ENCODE measurements at regions not wholly inside any gene's neighbourhood (a gene's known extent, or its start where the extent isn't known, plus 50 kb on each side); places are given as distances from the start of the nearest gene placed in this dataset.

- ATAC-seq (replicated peaks in 1 of 4), result no peak
- ChIA-PET CTCF (no interaction called here), POLR2A (no interaction called here)
- no peaks in the 10 kb centered on the region for H3K36me3 Mint-ChIP-seq
- H3K27me3 Mint-ChIP-seq, result no peaks in the 10 kb centered on the region
- H3K36me3 ChIP-seq (ENCODE audit: control insufficient read depth in 2 of 2, extremely low read depth in 1 of 2, insufficient read depth in 1 of 2, low read length in 1 of 2), result no peaks in the 10 kb centered on the region
- H3K4me3 ChIP-seq (ENCODE audit: control insufficient read depth in 1 of 2, extremely low read depth in 1 of 2, low read length in 1 of 2), result no peak overlapping the region
- WGBS (ENCODE audit: insufficient coverage), result 80% methylated on average over 1 of the region's 3 CpGs
- no peaks in the 10 kb centered on the region for H3K9me3 ChIP-seq
- no peaks in the 10 kb centered on the region for H3K4me1 ChIP-seq (ENCODE audit: control insufficient read depth in 1 of 2, extremely low read depth in 1 of 2, insufficient read depth in 2 of 2, low read length in 2 of 2)
- no peak overlapping the region for H3K27ac ChIP-seq (ENCODE audit: low read length)
- peaks cover 8 to 17% (median 8%) of the 10 kb centered on the region in 3 donors for H3K9me3 Mint-ChIP-seq
- no peaks in the 10 kb centered on the region for H3K27me3 ChIP-seq (replicated peaks in 1 of 2; ENCODE audit: control insufficient read depth in 2 of 2, extremely low read depth in 1 of 2, insufficient read depth in 2 of 2, low read length in 1 of 2)
- no peaks in the 10 kb centered on the region for H3K4me1 Mint-ChIP-seq
- H3K4me3 Mint-ChIP-seq, result no peak overlapping the region
- DNase-seq, result no peak
- no peak overlapping the region for H3K27ac Mint-ChIP-seq
Observed at GRCh38 chr5:17732351-17732923, 98.2 kb downstream of the TAF11L14 start.

- H3K4me1 ChIP-seq (ENCODE audit: control insufficient read depth in 1 of 2, extremely low read depth in 1 of 2, insufficient read depth in 2 of 2, low read length in 2 of 2), result no peaks in the 10 kb centered on the region
- no peak for ATAC-seq (replicated peaks in 1 of 4)
- ChIA-PET CTCF (no interaction called here), POLR2A (no interaction called here)
- no peaks in the 10 kb centered on the region for H3K27me3 ChIP-seq (replicated peaks in 1 of 2; ENCODE audit: control insufficient read depth in 2 of 2, extremely low read depth in 1 of 2, insufficient read depth in 2 of 2, low read length in 1 of 2)
- no peaks in the 10 kb centered on the region for H3K36me3 ChIP-seq (ENCODE audit: control insufficient read depth in 2 of 2, extremely low read depth in 1 of 2, insufficient read depth in 1 of 2, low read length in 1 of 2)
- no peak overlapping the region for H3K27ac Mint-ChIP-seq
- no peaks in the 10 kb centered on the region for H3K27me3 Mint-ChIP-seq
- no peaks in the 10 kb centered on the region for H3K4me1 Mint-ChIP-seq
- H3K9me3 Mint-ChIP-seq, result peaks cover 11 to 20% (median 11%) of the 10 kb centered on the region in 3 donors
- no peaks in the 10 kb centered on the region for H3K9me3 ChIP-seq
- WGBS (ENCODE audit: insufficient coverage), result no CpG with 5 or more reads among the region's 2 CpGs
- no peak overlapping the region for H3K4me3 Mint-ChIP-seq
- H3K27ac ChIP-seq (ENCODE audit: low read length), result no peak overlapping the region
- H3K36me3 Mint-ChIP-seq, result no peaks in the 10 kb centered on the region
- DNase-seq, result no peak
- H3K4me3 ChIP-seq (ENCODE audit: control insufficient read depth in 1 of 2, extremely low read depth in 1 of 2, low read length in 1 of 2), result no peak overlapping the region
Observed at GRCh38 chr5:17734011-17734410, 99.8 kb downstream of the TAF11L14 start.

GRCh38 chr5:17735761-17736160 is 101.5 kb downstream of the TAF11L14 start:
- no peaks in the 10 kb centered on the region for H3K4me1 Mint-ChIP-seq
- H3K4me1 ChIP-seq (ENCODE audit: control insufficient read depth in 1 of 2, extremely low read depth in 1 of 2, insufficient read depth in 2 of 2, low read length in 2 of 2), result no peaks in the 10 kb centered on the region
- H3K36me3 ChIP-seq (ENCODE audit: control insufficient read depth in 2 of 2, extremely low read depth in 1 of 2, insufficient read depth in 1 of 2, low read length in 1 of 2), result no peaks in the 10 kb centered on the region
- H3K27ac Mint-ChIP-seq, result no peak overlapping the region
- POLR2A ChIA-PET, result no interaction called here
- 76% methylated on average over 4 of the region's 4 CpGs for whole genome bisulfite sequencing (ENCODE audit: insufficient coverage)
- H3K9me3 Mint-ChIP-seq, result peaks cover 8 to 18% (median 8%) of the 10 kb centered on the region in 3 donors
- H3K4me3 Mint-ChIP-seq, result no peak overlapping the region
- H3K4me3 ChIP-seq (ENCODE audit: control insufficient read depth in 1 of 2, extremely low read depth in 1 of 2, low read length in 1 of 2), result no peak overlapping the region
- ATAC-seq (replicated peaks in 1 of 4), result no peak
- H3K9me3 ChIP-seq, result no peaks in the 10 kb centered on the region
- CTCF ChIA-PET, result no interaction called here
- no peaks in the 10 kb centered on the region for H3K27me3 Mint-ChIP-seq
- H3K27me3 ChIP-seq (replicated peaks in 1 of 2; ENCODE audit: control insufficient read depth in 2 of 2, extremely low read depth in 1 of 2, insufficient read depth in 2 of 2, low read length in 1 of 2), result no peaks in the 10 kb centered on the region
- no peak for DNase-seq
- H3K36me3 Mint-ChIP-seq, result no peaks in the 10 kb centered on the region
- H3K27ac ChIP-seq (ENCODE audit: low read length), result no peak overlapping the region

- H3K4me1 Mint-ChIP-seq, result no peaks in the 10 kb centered on the region
- no peak for ATAC-seq (replicated peaks in 1 of 4)
- Histone ChIP-seq H3K27ac (ENCODE audit: low read length) (no peak overlapping the region), H3K27me3 (replicated peaks in 1 of 2; ENCODE audit: control insufficient read depth in 2 of 2, extremely low read depth in 1 of 2, insufficient read depth in 2 of 2, low read length in 1 of 2) (no peaks in the 10 kb centered on the region), H3K4me3 (ENCODE audit: control insufficient read depth in 1 of 2, extremely low read depth in 1 of 2, low read length in 1 of 2) (no peak overlapping the region), H3K9me3 (no peaks in the 10 kb centered on the region), H3K4me1 (ENCODE audit: control insufficient read depth in 1 of 2, extremely low read depth in 1 of 2, insufficient read depth in 2 of 2, low read length in 2 of 2) (no peaks in the 10 kb centered on the region), H3K36me3 (ENCODE audit: control insufficient read depth in 2 of 2, extremely low read depth in 1 of 2, insufficient read depth in 1 of 2, low read length in 1 of 2) (no peaks in the 10 kb centered on the region)
- H3K9me3 Mint-ChIP-seq, result peaks cover 8 to 21% (median 11%) of the 10 kb centered on the region in 3 donors
- POLR2A ChIA-PET, result no interaction called here
- CTCF ChIA-PET, result interaction anchor here in 1 of 2 donors (0.8 kb wide), 1 partner anchor 163 kb away, joined by 3 read pairs; no protein-coding TSS in a partner anchor
- H3K27ac Mint-ChIP-seq, result no peak overlapping the region
- no peak overlapping the region for H3K4me3 Mint-ChIP-seq
- WGBS (ENCODE audit: insufficient coverage), result no CpG with 5 or more reads among the region's 2 CpGs
- no peaks in the 10 kb centered on the region for H3K36me3 Mint-ChIP-seq
- H3K27me3 Mint-ChIP-seq, result no peaks in the 10 kb centered on the region
- DNase-seq, result no peak
Observed at GRCh38 chr5:17737092-17737491, 102.8 kb downstream of the TAF11L14 start.

- no peaks in the 10 kb centered on the region for H3K9me3 ChIP-seq
- Mint-ChIP-seq H3K27ac (no peak overlapping the region), H3K4me1 (no peaks in the 10 kb centered on the region), H3K36me3 (no peaks in the 10 kb centered on the region), H3K4me3 (no peak overlapping the region), H3K9me3 (peaks cover 8 to 21% (median 15%) of the 10 kb centered on the region in 3 donors), H3K27me3 (no peaks in the 10 kb centered on the region)
- no peak overlapping the region for H3K27ac ChIP-seq (ENCODE audit: low read length)
- H3K4me1 ChIP-seq (ENCODE audit: control insufficient read depth in 1 of 2, extremely low read depth in 1 of 2, insufficient read depth in 2 of 2, low read length in 2 of 2), result no peaks in the 10 kb centered on the region
- H3K27me3 ChIP-seq (replicated peaks in 1 of 2; ENCODE audit: control insufficient read depth in 2 of 2, extremely low read depth in 1 of 2, insufficient read depth in 2 of 2, low read length in 1 of 2), result no peaks in the 10 kb centered on the region
- no CpG with 5 or more reads among the region's 2 CpGs for WGBS (ENCODE audit: insufficient coverage)
- CTCF ChIA-PET, result no interaction called here
- H3K36me3 ChIP-seq (ENCODE audit: control insufficient read depth in 2 of 2, extremely low read depth in 1 of 2, insufficient read depth in 1 of 2, low read length in 1 of 2), result no peaks in the 10 kb centered on the region
- no peak for DNase-seq
- ATAC-seq (replicated peaks in 1 of 4), result no peak
- H3K4me3 ChIP-seq (ENCODE audit: control insufficient read depth in 1 of 2, extremely low read depth in 1 of 2, low read length in 1 of 2), result no peak overlapping the region
- POLR2A ChIA-PET, result no interaction called here
Observed at GRCh38 chr5:17738446-17738845, 104.2 kb downstream of the TAF11L14 start.

GRCh38 chr5:17743580-17744435 is 109.5 kb downstream of the TAF11L14 start:
- H3K9me3 Mint-ChIP-seq, result peaks cover 3 to 14% (median 10%) of the 10 kb centered on the region in 3 donors
- no peak overlapping the region for H3K27ac Mint-ChIP-seq
- no peaks in the 10 kb centered on the region for H3K36me3 Mint-ChIP-seq
- no peaks in the 10 kb centered on the region for H3K9me3 ChIP-seq
- POLR2A ChIA-PET, result no interaction called here
- no peak for ATAC-seq (replicated peaks in 1 of 4)
- DNase-seq, result no peak
- no peak overlapping the region for H3K4me3 ChIP-seq (ENCODE audit: control insufficient read depth in 1 of 2, extremely low read depth in 1 of 2, low read length in 1 of 2)
- no peaks in the 10 kb centered on the region for H3K4me1 ChIP-seq (ENCODE audit: control insufficient read depth in 1 of 2, extremely low read depth in 1 of 2, insufficient read depth in 2 of 2, low read length in 2 of 2)
- no peak overlapping the region for H3K27ac ChIP-seq (ENCODE audit: low read length)
- H3K36me3 ChIP-seq (ENCODE audit: control insufficient read depth in 2 of 2, extremely low read depth in 1 of 2, insufficient read depth in 1 of 2, low read length in 1 of 2), result no peaks in the 10 kb centered on the region
- WGBS (ENCODE audit: insufficient coverage), result 69% methylated on average over 2 of the region's 8 CpGs
- no peaks in the 10 kb centered on the region for H3K4me1 Mint-ChIP-seq
- no peaks in the 10 kb centered on the region for H3K27me3 ChIP-seq (replicated peaks in 1 of 2; ENCODE audit: control insufficient read depth in 2 of 2, extremely low read depth in 1 of 2, insufficient read depth in 2 of 2, low read length in 1 of 2)
- H3K27me3 Mint-ChIP-seq, result no peaks in the 10 kb centered on the region
- no peak overlapping the region for H3K4me3 Mint-ChIP-seq
- CTCF ChIA-PET, result no interaction called here

Measured in T-cell (primary cell).